Astrocyte of the cerebellum (primary cell): ENCODE measurements at regions not wholly inside any gene's neighbourhood (a gene's known extent, or its start where the extent isn't known, plus 50 kb on each side); places are given as distances from the start of the nearest gene placed in this dataset.
"Not testable (repeated sequence)": the region's sequence is repeated elsewhere in the genome, so short reads cannot be mapped to it uniquely, and the experiment has no call there.

ENCODE experiments used
- DNase-seq: peaks from one replicate; pipeline ENCODE4 v3.0.0-alpha.2; 2011; ENCODE audit warnings: low read depth
- H3K4me3 ChIP-seq: 2 replicates; pipeline ENCODE4 v1.5.1; 2011; ENCODE audit warnings: mild to moderate bottlenecking, low read depth, low read length, moderate library complexity
- CTCF ChIP-seq: IDR thresholded peaks from 2 replicates; pipeline ENCODE4 v1.5.1; 2012; ENCODE audit warnings: low read length, low read depth, moderate library complexity, mild to moderate bottlenecking; ENCODE audit errors: missing control alignments
- in situ Hi-C: cut with HindIII; loops from 2 replicates; pipeline ENCODE4 v1.10.0; 2017; ENCODE audit warnings: low sequenced_read_pairs

GRCh38 chr18:38789141-38789540, 1223.5 kb upstream of the CELF4 start:
- no peak for DNase-seq
- H3K4me3 ChIP-seq, result no peak overlapping the region
- in situ Hi-C loops, result no loop called here
- no peak for TF ChIP-seq CTCF

DNA sequence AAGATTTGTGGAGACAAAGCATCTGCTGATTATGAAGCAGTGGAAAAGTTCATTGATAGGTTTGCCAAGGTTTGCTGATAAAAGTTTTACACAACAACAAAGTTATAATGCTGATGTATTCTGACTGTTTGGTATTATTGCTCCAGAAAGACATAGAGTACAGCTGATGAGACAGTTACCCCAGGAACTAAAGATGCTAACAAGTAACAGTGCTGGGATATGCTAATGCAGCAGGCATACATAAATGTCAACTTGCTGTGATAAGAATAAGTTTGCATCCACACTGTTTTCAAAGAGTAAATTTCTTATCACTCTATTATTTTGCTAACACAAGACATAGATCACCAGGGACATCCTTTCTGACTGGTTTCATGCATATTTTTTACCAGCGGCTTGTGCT, 1221.3 kb upstream of the CELF4 start:
- TF ChIP-seq CTCF, result no peak
- H3K4me3 ChIP-seq, result no peak overlapping the region
- no peak for DNase-seq
- in situ Hi-C loops, result no loop called here

DNA sequence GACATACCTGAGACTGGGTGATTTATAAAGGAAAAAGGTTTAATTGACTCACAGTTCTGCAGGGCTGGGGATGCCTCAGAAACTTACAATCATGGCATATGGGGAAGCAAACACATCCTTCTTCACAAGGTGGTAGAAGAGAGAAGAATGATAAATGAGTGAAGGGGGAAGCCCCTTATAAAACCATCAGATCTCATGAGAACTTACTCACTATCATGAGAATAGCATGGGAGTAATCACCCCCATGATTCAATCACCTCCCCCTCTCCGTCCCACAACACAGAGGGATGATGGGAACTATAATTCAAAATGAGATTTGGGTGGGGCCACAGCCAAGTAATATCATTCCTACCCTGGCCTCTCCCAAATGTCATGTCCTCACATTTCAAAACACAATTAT, 1206.0 kb upstream of the CELF4 start:
- H3K4me3 ChIP-seq, in situ Hi-C loops, DNase-seq: not testable (repeated sequence)

DNA sequence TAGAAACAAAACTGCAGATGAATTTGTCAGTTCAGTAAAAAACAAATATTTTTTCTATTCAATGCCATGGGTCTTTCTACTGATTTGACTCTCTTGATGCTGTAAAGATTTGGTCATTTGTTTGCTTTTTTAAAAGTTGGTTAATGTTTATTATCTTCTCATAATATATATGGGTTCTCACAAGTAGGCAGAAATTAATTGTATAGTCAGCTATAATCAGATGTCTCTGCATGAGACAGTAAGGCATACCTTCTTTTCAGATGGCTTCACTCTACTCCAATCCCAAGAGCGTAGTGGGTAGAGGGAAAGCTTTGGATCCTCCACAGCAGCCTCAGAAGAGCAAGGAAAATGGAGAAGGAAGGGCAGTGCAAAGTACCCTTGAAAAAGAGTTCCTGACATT, 1202.9 kb upstream of the CELF4 start:
- no peak for DNase-seq
- TF ChIP-seq CTCF, result no peak
- H3K4me3 ChIP-seq, result no peak overlapping the region
- in situ Hi-C loops, result no loop called here

- no peak for TF ChIP-seq CTCF
- H3K4me3 ChIP-seq, result no peak overlapping the region
- no peak for DNase-seq
- in situ Hi-C loops, result no loop called here
Observed at GRCh38 chr18:38759457-38759856, 1193.9 kb upstream of the CELF4 start.

- DNase-seq, result no peak
- TF ChIP-seq CTCF, result no peak
- in situ Hi-C loops, result no loop called here
- no peak overlapping the region for H3K4me3 ChIP-seq
Observed at GRCh38 chr18:38756436-38756835, 1190.8 kb upstream of the CELF4 start.

GRCh38 chr18:38752430-38752829, 1186.8 kb upstream of the CELF4 start:
- H3K4me3 ChIP-seq, result no peak overlapping the region
- in situ Hi-C loops, result no loop called here
- no peak for TF ChIP-seq CTCF
- no peak for DNase-seq
